ENCODE measurements at regions not wholly inside any gene's neighbourhood (a gene's known extent, or its start where the extent isn't known, plus 50 kb on each side); places are given as distances from the start of the nearest gene placed in this dataset.

DNA sequence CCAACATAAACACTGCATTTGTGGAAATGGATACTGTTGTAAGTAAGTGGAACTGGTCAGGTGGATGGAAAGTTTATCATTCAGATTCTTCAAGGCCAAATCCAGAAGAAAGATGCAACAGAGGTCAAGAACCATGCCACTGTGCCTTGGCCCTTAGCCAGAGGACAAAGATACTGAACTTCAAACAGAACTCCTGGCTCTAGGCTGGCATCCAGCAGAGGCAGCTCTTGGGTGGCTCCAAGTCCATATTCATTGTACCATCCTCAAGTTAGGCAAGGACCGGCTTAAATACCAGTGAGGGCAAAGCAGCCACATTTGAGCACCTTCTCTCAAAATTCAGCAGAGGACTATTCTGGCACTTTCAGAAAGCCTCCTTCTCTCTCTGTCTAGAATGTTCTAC, 53.2 kb downstream of the DNAAF9 start:
- Histone ChIP-seq H2AFZ (no peak overlapping the region), H3K27ac (no peak overlapping the region), H3K4me1 (ENCODE audit: insufficient read depth) (no peaks in the 10 kb centered on the region), H3K9me3 (ENCODE audit: low read depth) (no peaks in the 10 kb centered on the region), H3K4me3 (no peak overlapping the region), H4K20me1 (ENCODE audit: insufficient read depth, poor library complexity, severe bottlenecking) (no peaks in the 10 kb centered on the region), H3K4me2 (no peak overlapping the region), H3K9me2 (replicated peaks; ENCODE audit: insufficient read depth) (no peaks in the 10 kb centered on the region), H3K36me3 (replicated peaks; ENCODE audit: insufficient read depth, low read depth) (no peaks in the 10 kb centered on the region), H3K79me2 (no peaks in the 10 kb centered on the region), H3K27me3 (no peaks in the 10 kb centered on the region)
- DNase-seq (ENCODE audit: low spot score), result no peak
- WGBS (ENCODE audit: low lambda C conversion rate, missing lambda C conversion rate), result 100% methylated on average over 1 of the region's 1 CpG
- TF ChIP-seq, protein P1, sequence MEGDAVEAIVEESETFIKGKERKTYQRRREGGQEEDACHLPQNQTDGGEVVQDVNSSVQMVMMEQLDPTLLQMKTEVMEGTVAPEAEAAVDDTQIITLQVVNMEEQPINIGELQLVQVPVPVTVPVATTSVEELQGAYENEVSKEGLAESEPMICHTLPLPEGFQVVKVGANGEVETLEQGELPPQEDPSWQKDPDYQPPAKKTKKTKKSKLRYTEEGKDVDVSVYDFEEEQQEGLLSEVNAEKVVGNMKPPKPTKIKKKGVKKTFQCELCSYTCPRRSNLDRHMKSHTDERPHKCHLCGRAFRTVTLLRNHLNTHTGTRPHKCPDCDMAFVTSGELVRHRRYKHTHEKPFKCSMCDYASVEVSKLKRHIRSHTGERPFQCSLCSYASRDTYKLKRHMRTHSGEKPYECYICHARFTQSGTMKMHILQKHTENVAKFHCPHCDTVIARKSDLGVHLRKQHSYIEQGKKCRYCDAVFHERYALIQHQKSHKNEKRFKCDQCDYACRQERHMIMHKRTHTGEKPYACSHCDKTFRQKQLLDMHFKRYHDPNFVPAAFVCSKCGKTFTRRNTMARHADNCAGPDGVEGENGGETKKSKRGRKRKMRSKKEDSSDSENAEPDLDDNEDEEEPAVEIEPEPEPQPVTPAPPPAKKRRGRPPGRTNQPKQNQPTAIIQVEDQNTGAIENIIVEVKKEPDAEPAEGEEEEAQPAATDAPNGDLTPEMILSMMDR (IDR thresholded peaks at IDR 0.05; ENCODE audit: poor library complexity), result no peak
- TF ChIP-seq EZH2phosphoT487 (IDR thresholded peaks at IDR 0.05; ENCODE audit: low read depth, severe bottlenecking, unreplicated experiment), result no peak
- no peak for TF ChIP-seq EZH2 (IDR thresholded peaks at IDR 0.05; ENCODE audit: borderline replicate concordance)

- Histone ChIP-seq H3K9me2 (replicated peaks; ENCODE audit: insufficient read depth) (no peaks in the 10 kb centered on the region), H2AFZ (no peak overlapping the region), H3K27me3 (no peaks in the 10 kb centered on the region), H3K4me1 (ENCODE audit: insufficient read depth) (no peaks in the 10 kb centered on the region), H3K9me3 (ENCODE audit: low read depth) (no peaks in the 10 kb centered on the region), H3K4me2 (no peak overlapping the region), H3K4me3 (no peak overlapping the region), H3K79me2 (no peaks in the 10 kb centered on the region), H3K36me3 (replicated peaks; ENCODE audit: insufficient read depth, low read depth) (no peaks in the 10 kb centered on the region), H4K20me1 (ENCODE audit: insufficient read depth, poor library complexity, severe bottlenecking) (no peaks in the 10 kb centered on the region), H3K27ac (no peak overlapping the region)
- 98% methylated on average over 2 of the region's 2 CpGs for WGBS (ENCODE audit: low lambda C conversion rate, missing lambda C conversion rate)
- no peak for DNase-seq (ENCODE audit: low spot score)
- no peak for TF ChIP-seq EZH2 (IDR thresholded peaks at IDR 0.05; ENCODE audit: borderline replicate concordance)
- TF ChIP-seq, protein P1 (IDR thresholded peaks at IDR 0.05; ENCODE audit: poor library complexity), result no peak
- no peak for TF ChIP-seq EZH2phosphoT487 (IDR thresholded peaks at IDR 0.05; ENCODE audit: low read depth, severe bottlenecking, unreplicated experiment)
Observed at GRCh38 chr20:3353646-3354045, 53.8 kb downstream of the DNAAF9 start.

- no peak for TF ChIP-seq EZH2 (IDR thresholded peaks at IDR 0.05; ENCODE audit: borderline replicate concordance)
- TF ChIP-seq, protein P1 (IDR thresholded peaks at IDR 0.05; ENCODE audit: poor library complexity), result no peak
- no peak for TF ChIP-seq EZH2phosphoT487 (IDR thresholded peaks at IDR 0.05; ENCODE audit: low read depth, severe bottlenecking, unreplicated experiment)
- Histone ChIP-seq H3K9me3 (ENCODE audit: low read depth) (no peaks in the 10 kb centered on the region), H2AFZ (no peak overlapping the region), H3K4me3 (no peak overlapping the region), H3K9me2 (replicated peaks; ENCODE audit: insufficient read depth) (no peaks in the 10 kb centered on the region), H3K27me3 (no peaks in the 10 kb centered on the region), H3K27ac (no peak overlapping the region), H3K79me2 (no peaks in the 10 kb centered on the region), H3K4me1 (ENCODE audit: insufficient read depth) (no peaks in the 10 kb centered on the region), H4K20me1 (ENCODE audit: insufficient read depth, poor library complexity, severe bottlenecking) (no peaks in the 10 kb centered on the region), H3K4me2 (no peak overlapping the region), H3K36me3 (replicated peaks; ENCODE audit: insufficient read depth, low read depth) (no peaks in the 10 kb centered on the region)
- no peak for DNase-seq (ENCODE audit: low spot score)
- 97% methylated on average over 6 of the region's 6 CpGs for WGBS (ENCODE audit: low lambda C conversion rate, missing lambda C conversion rate)
Observed at GRCh38 chr20:3352202-3352601, 55.3 kb downstream of the DNAAF9 start.

DNA sequence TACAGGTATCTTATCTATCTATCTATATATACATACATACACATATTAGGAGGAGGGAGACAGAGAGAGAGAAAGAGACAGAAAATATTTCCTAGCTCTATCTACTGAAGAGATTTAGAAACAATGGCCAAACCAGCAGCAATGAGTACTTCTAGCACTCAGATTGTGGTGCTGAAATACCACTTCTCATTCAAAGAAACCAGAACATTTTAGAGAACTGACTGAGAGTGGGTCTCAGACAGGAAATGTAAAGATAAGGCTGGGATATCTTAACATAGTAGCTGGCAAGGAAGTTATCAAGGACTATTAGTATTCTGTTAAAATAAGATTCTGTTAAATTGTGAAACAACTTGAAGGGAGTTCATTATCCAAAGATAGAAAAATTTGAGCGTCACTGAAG, 57.0 kb downstream of the DNAAF9 start:
- Histone ChIP-seq H3K79me2 (no peaks in the 10 kb centered on the region), H3K4me1 (ENCODE audit: insufficient read depth) (no peaks in the 10 kb centered on the region), H4K20me1 (ENCODE audit: insufficient read depth, poor library complexity, severe bottlenecking) (no peaks in the 10 kb centered on the region), H3K27me3 (no peaks in the 10 kb centered on the region), H3K4me3 (no peak overlapping the region), H3K9me2 (replicated peaks; ENCODE audit: insufficient read depth) (no peaks in the 10 kb centered on the region), H2AFZ (no peak overlapping the region), H3K4me2 (no peak overlapping the region), H3K27ac (no peak overlapping the region), H3K36me3 (replicated peaks; ENCODE audit: insufficient read depth, low read depth) (no peaks in the 10 kb centered on the region), H3K9me3 (ENCODE audit: low read depth) (no peaks in the 10 kb centered on the region)
- 92% methylated on average over 1 of the region's 1 CpG for WGBS (ENCODE audit: low lambda C conversion rate, missing lambda C conversion rate)
- no peak for TF ChIP-seq EZH2phosphoT487 (IDR thresholded peaks at IDR 0.05; ENCODE audit: low read depth, severe bottlenecking, unreplicated experiment)
- TF ChIP-seq, protein P1 (IDR thresholded peaks at IDR 0.05; ENCODE audit: poor library complexity), result no peak
- no peak for TF ChIP-seq EZH2 (IDR thresholded peaks at IDR 0.05; ENCODE audit: borderline replicate concordance)
- no peak for DNase-seq (ENCODE audit: low spot score)
